IPS-15b (cell line): ENCODE measurements at regions not wholly inside any gene's neighbourhood (a gene's known extent, or its start where the extent isn't known, plus 50 kb on each side); places are given as distances from the start of the nearest gene placed in this dataset.
A peak's percentile ranks its signal among the peaks of the same experiment; 100 is the strongest.

Experiments
- H3K27me3 ChIP-seq: one replicate; pipeline ENCODE4 v1.6.1; 2013; ENCODE audit warnings: low read length; ENCODE audit not compliant: control insufficient read depth, insufficient read depth
- H3K36me3 ChIP-seq: one replicate; pipeline ENCODE4 v1.6.1; 2013; ENCODE audit warnings: low read length; ENCODE audit not compliant: control insufficient read depth, insufficient read depth
- H3K4me1 ChIP-seq: one replicate; pipeline ENCODE4 v1.6.1; 2013; ENCODE audit warnings: mild to moderate bottlenecking, low read length; ENCODE audit not compliant: control insufficient read depth, insufficient read depth
- H3K4me3 ChIP-seq: one replicate; pipeline ENCODE4 v1.5.1; 2013; ENCODE audit warnings: low read depth, low read length
- H3K9ac ChIP-seq: one replicate; pipeline ENCODE4 v1.6.1; 2013; ENCODE audit warnings: low read depth, mild to moderate bottlenecking, low read length
- H3K9me3 ChIP-seq: one replicate; pipeline ENCODE4 v1.6.1; 2013; ENCODE audit warnings: mild to moderate bottlenecking, low read length; ENCODE audit not compliant: control insufficient read depth, insufficient read depth

- Histone ChIP-seq H3K27me3 (peaks cover 12% of the 10 kb centered on the region), H3K4me3 (no peak overlapping the region), H3K9ac (no peak overlapping the region), H3K4me1 (peaks cover 21% of the 10 kb centered on the region), H3K36me3 (no peaks in the 10 kb centered on the region), H3K9me3 (no peaks in the 10 kb centered on the region)
Observed at GRCh38 chr11:69979632-69980031, 98.5 kb upstream of the ANO1 start.

GRCh38 chr11:69981119-69981784 lies 96.9 kb upstream of the ANO1 start:
- Histone ChIP-seq H3K36me3 (no peaks in the 10 kb centered on the region), H3K4me1 (peaks cover 22% of the 10 kb centered on the region), H3K9me3 (no peaks in the 10 kb centered on the region), H3K27me3 (peaks cover 26% of the 10 kb centered on the region), H3K9ac (no peak overlapping the region), H3K4me3 (no peak overlapping the region)

GRCh38 chr11:69982690-69983570 lies 95.2 kb upstream of the ANO1 start:
- H3K9me3 ChIP-seq, result no peaks in the 10 kb centered on the region
- H3K9ac ChIP-seq, result no peak overlapping the region
- peaks cover 42% of the 10 kb centered on the region for H3K27me3 ChIP-seq
- H3K4me1 ChIP-seq, result peaks cover 26% of the 10 kb centered on the region
- no peaks in the 10 kb centered on the region for H3K36me3 ChIP-seq
- H3K4me3 ChIP-seq, result no peak overlapping the region

- Histone ChIP-seq H3K9me3 (no peaks in the 10 kb centered on the region), H3K9ac (no peak overlapping the region), H3K27me3 (peaks cover 48% of the 10 kb centered on the region), H3K4me3 (no peak overlapping the region), H3K36me3 (no peaks in the 10 kb centered on the region), H3K4me1 (peaks cover 26% of the 10 kb centered on the region)
Observed at GRCh38 chr11:69983571-69983877, 94.6 kb upstream of the ANO1 start.

GRCh38 chr11:69983897-69984438 lies 94.1 kb upstream of the ANO1 start:
- H3K36me3 ChIP-seq, result no peaks in the 10 kb centered on the region
- H3K9me3 ChIP-seq, result no peaks in the 10 kb centered on the region
- H3K27me3 ChIP-seq, result peaks cover 53% of the 10 kb centered on the region
- H3K4me3 ChIP-seq, result peak overlapping the region; percentile 59
- peaks cover 26% of the 10 kb centered on the region for H3K4me1 ChIP-seq
- no peak overlapping the region for H3K9ac ChIP-seq

GRCh38 chr11:69984457-69985261 lies 93.5 kb upstream of the ANO1 start:
- no peaks in the 10 kb centered on the region for H3K9me3 ChIP-seq
- no peak overlapping the region for H3K9ac ChIP-seq
- no peaks in the 10 kb centered on the region for H3K36me3 ChIP-seq
- peaks cover 26% of the 10 kb centered on the region for H3K4me1 ChIP-seq
- H3K27me3 ChIP-seq, result peaks cover 59% of the 10 kb centered on the region
- H3K4me3 ChIP-seq, result peak overlapping the region; percentile 59

GRCh38 chr11:69985331-69985640 lies 92.8 kb upstream of the ANO1 start:
- peaks cover 59% of the 10 kb centered on the region for H3K27me3 ChIP-seq

GRCh38 chr11:69985641-69986439 lies 92.3 kb upstream of the ANO1 start:
- Histone ChIP-seq H3K4me1 (peaks cover 26% of the 10 kb centered on the region), H3K27me3 (peaks cover 60% of the 10 kb centered on the region), H3K36me3 (no peaks in the 10 kb centered on the region), H3K4me3 (peak overlapping the region; percentile 59), H3K9me3 (no peaks in the 10 kb centered on the region), H3K9ac (no peak overlapping the region)

More at GRCh38 chr11:69985331-69985640, 92.8 kb upstream of the ANO1 start:
- H3K36me3 ChIP-seq, result no peaks in the 10 kb centered on the region
- no peaks in the 10 kb centered on the region for H3K9me3 ChIP-seq
- peak overlapping the region; percentile 59 for H3K4me3 ChIP-seq
- no peak overlapping the region for H3K9ac ChIP-seq
- peaks cover 26% of the 10 kb centered on the region for H3K4me1 ChIP-seq

GRCh38 chr11:69986440-69986787 lies 91.7 kb upstream of the ANO1 start:
- H3K9me3 ChIP-seq, result no peaks in the 10 kb centered on the region
- H3K27me3 ChIP-seq, result peaks cover 65% of the 10 kb centered on the region
- peaks cover 23% of the 10 kb centered on the region for H3K4me1 ChIP-seq
- peak overlapping the region; percentile 59 for H3K4me3 ChIP-seq
- H3K36me3 ChIP-seq, result no peaks in the 10 kb centered on the region
- no peak overlapping the region for H3K9ac ChIP-seq

GRCh38 chr11:69986830-69987229 lies 91.3 kb upstream of the ANO1 start:
- no peaks in the 10 kb centered on the region for H3K36me3 ChIP-seq
- peaks cover 23% of the 10 kb centered on the region for H3K4me1 ChIP-seq
- H3K27me3 ChIP-seq, result peaks cover 68% of the 10 kb centered on the region
- no peak overlapping the region for H3K9ac ChIP-seq
- no peaks in the 10 kb centered on the region for H3K9me3 ChIP-seq
- peak overlapping the region; percentile 59 for H3K4me3 ChIP-seq

- Histone ChIP-seq H3K9ac (no peak overlapping the region), H3K9me3 (no peaks in the 10 kb centered on the region), H3K4me1 (peaks cover 1% of the 10 kb centered on the region), H3K27me3 (peaks cover 47% of the 10 kb centered on the region), H3K4me3 (no peak overlapping the region), H3K36me3 (no peaks in the 10 kb centered on the region)
Observed at GRCh38 chr11:69992026-69992425, 86.1 kb upstream of the ANO1 start.
